GM21423 (cell line): ENCODE measurements at regions not wholly inside any gene's neighbourhood (a gene's known extent, or its start where the extent isn't known, plus 50 kb on each side); places are given as distances from the start of the nearest gene placed in this dataset.

ENCODE experiments used
- ATAC-seq: cut with Tn5 transposase; IDR thresholded peaks from one replicate; pipeline ENCODE4 v1.9.1; 2021; ENCODE audit warnings: mild to moderate bottlenecking, moderate library complexity; ENCODE audit not compliant: unreplicated experiment

- no peak for ATAC-seq
These were observed 505.1 kb downstream of the FOXO1 start for GRCh38 chr13:40161351-40161810.

- ATAC-seq: no peak
These were observed 504.5 kb downstream of the FOXO1 start for GRCh38 chr13:40161931-40162330.

- ATAC-seq: no peak
These were observed 503.1 kb downstream of the FOXO1 start for GRCh38 chr13:40163066-40164000.

GRCh38 chr13:40164133-40164532 lies 502.3 kb downstream of the FOXO1 start:
- ATAC-seq: no peak

- no peak for ATAC-seq
These were observed 501.0 kb downstream of the FOXO1 start for GRCh38 chr13:40165316-40165932.

- no peak for ATAC-seq
These were observed 499.1 kb downstream of the FOXO1 start for GRCh38 chr13:40167327-40167726.

GRCh38 chr13:40168425-40169166 lies 497.8 kb downstream of the FOXO1 start:
- no peak for ATAC-seq

- ATAC-seq: no peak
These were observed 497.0 kb downstream of the FOXO1 start for GRCh38 chr13:40169476-40169875.

GRCh38 chr13:40170091-40170490 lies 496.4 kb downstream of the FOXO1 start:
- no peak for ATAC-seq

GRCh38 chr13:40170982-40171381 lies 495.5 kb downstream of the FOXO1 start:
- no peak for ATAC-seq

- ATAC-seq: no peak
These were observed 494.9 kb downstream of the FOXO1 start for GRCh38 chr13:40171566-40171965.

GRCh38 chr13:40172149-40172591 lies 494.3 kb downstream of the FOXO1 start:
- ATAC-seq: no peak

GRCh38 chr13:40172878-40173277 lies 493.6 kb downstream of the FOXO1 start:
- no peak for ATAC-seq

GRCh38 chr13:40175639-40176038 lies 490.8 kb downstream of the FOXO1 start:
- ATAC-seq: no peak

GRCh38 chr13:40176242-40176641 lies 490.2 kb downstream of the FOXO1 start:
- ATAC-seq: no peak

GRCh38 chr13:40178130-40178529 lies 488.3 kb downstream of the FOXO1 start:
- no peak for ATAC-seq

GRCh38 chr13:40179445-40180281 lies 486.8 kb downstream of the FOXO1 start:
- ATAC-seq: no peak

- no peak for ATAC-seq
These were observed 485.7 kb downstream of the FOXO1 start for GRCh38 chr13:40180776-40181175.

- no peak for ATAC-seq
These were observed 485.1 kb downstream of the FOXO1 start for GRCh38 chr13:40181203-40181845.

GRCh38 chr13:40182591-40182990 lies 483.9 kb downstream of the FOXO1 start:
- ATAC-seq: no peak
